ENCODE measurements at regions not wholly inside any gene's neighbourhood (a gene's known extent, or its start where the extent isn't known, plus 50 kb on each side); places are given as distances from the start of the nearest gene placed in this dataset.

- Histone ChIP-seq H4K91ac (ENCODE audit: insufficient read depth, low read depth, low read length) (no peak overlapping the region), H2BK5ac (ENCODE audit: low read depth, low read length, poor library complexity, severe bottlenecking) (no peak overlapping the region), H3K18ac (ENCODE audit: low read depth, low read length) (no peak overlapping the region), H2BK15ac (ENCODE audit: low read depth, low read length) (no peak overlapping the region), H3K14ac (replicated peaks; ENCODE audit: low read depth, low read length) (no peak overlapping the region), H3K56ac (ENCODE audit: extremely low read depth, insufficient read depth, low read length) (no peak overlapping the region), H2BK120ac (ENCODE audit: low read depth, low read length) (no peak overlapping the region), H2AK9ac (replicated peaks; ENCODE audit: low read depth, low read length, poor library complexity) (no peak overlapping the region), H3K79me1 (ENCODE audit: low read depth in 1 of 2, low read length in 2 of 2) (no peaks in the 10 kb centered on the region), H2BK20ac (ENCODE audit: low read depth, low read length) (no peak overlapping the region), H2AFZ (replicated peaks; ENCODE audit: low read length, poor library complexity) (no peak overlapping the region), H2AK5ac (ENCODE audit: low read depth, low read length) (no peak overlapping the region), H3K4ac (ENCODE audit: low read depth, low read length) (no peak overlapping the region), H3K4me2 (ENCODE audit: low read depth, low read length) (no peak overlapping the region), H3K9me3 (ENCODE audit: control insufficient read depth, insufficient read depth, low read length) (peaks cover 47% of the 10 kb centered on the region), H3K9me1 (ENCODE audit: insufficient read depth, low read length) (no peaks in the 10 kb centered on the region), H3K4me1 (ENCODE audit: control insufficient read depth, insufficient read depth, low read length) (no peaks in the 10 kb centered on the region), H3K27ac (ENCODE audit: insufficient read depth, low read length) (no peak overlapping the region), H4K5ac (ENCODE audit: low read depth, low read length) (no peak overlapping the region), H3K36me3 (ENCODE audit: control insufficient read depth, insufficient read depth, low read length) (no peaks in the 10 kb centered on the region), H3K27me3 (ENCODE audit: control insufficient read depth, insufficient read depth, low read length) (no peaks in the 10 kb centered on the region), H3K4me3 (ENCODE audit: insufficient read depth, low read depth, low read length) (no peak overlapping the region), H4K20me1 (ENCODE audit: insufficient read depth, low read length) (no peaks in the 10 kb centered on the region), H4K8ac (ENCODE audit: low read depth in 2 of 2, low read length in 2 of 2) (no peak overlapping the region), H3K23ac (ENCODE audit: low read depth, low read length) (no peak overlapping the region), H3K9ac (ENCODE audit: low read depth, low read length) (no peak overlapping the region)
- WGBS, 2 experiments (ENCODE audit: extremely low coverage in 2 of 2, insufficient read length in 1 of 2): no CpG with 5 or more reads among the region's 16 CpGs
- BruUV-seq (replicated peaks): no TSS peak
- ChIA-PET CTCF (no interaction called here), POLR2A (ENCODE audit: unreplicated experiment) (no interaction called here)
- dilution Hi-C loops (cut with HindIII; ENCODE audit: low sequenced_read_pairs, unreplicated experiment): no loop called here
- no peak for ATAC-seq (ENCODE audit: low read depth)
- TF ChIP-seq CTCF (conservative IDR thresholded peaks at IDR 0.05; ENCODE audit: low read depth, low read length) (no peak), POLR2A (IDR thresholded peaks at IDR 0.05; ENCODE audit: low read depth, low read length) (no peak), MAFK (IDR thresholded peaks at IDR 0.05; ENCODE audit: low read depth, low read length) (no peak), ELK1 (IDR thresholded peaks at IDR 0.05; ENCODE audit: borderline replicate concordance, low read depth, low read length) (no peak), CEBPB (IDR thresholded peaks at IDR 0.05; ENCODE audit: low read depth, low read length) (no peak), MAZ (IDR thresholded peaks at IDR 0.05; ENCODE audit: borderline replicate concordance, low read depth, low read length) (no peak), USF2 (IDR thresholded peaks at IDR 0.05; ENCODE audit: low read depth, low read length) (no peak), FOS (IDR thresholded peaks at IDR 0.05; ENCODE audit: low read depth, low read length) (no peak), RCOR1 (IDR thresholded peaks at IDR 0.05; ENCODE audit: insufficient replicate concordance, low read length) (no peak), BHLHE40 (IDR thresholded peaks at IDR 0.05; ENCODE audit: low read depth, low read length) (no peak), RAD21 (IDR thresholded peaks at IDR 0.05; ENCODE audit: low read length) (no peak), CHD1 (IDR thresholded peaks at IDR 0.05; ENCODE audit: low read depth, low read length) (no peak)
- no peak for DNase-seq
- in situ Hi-C loops (cut with MboI; ENCODE audit: low sequenced_read_pairs): no loop called here
- intact Hi-C loops (cut with micrococcal nuclease): no loop called here
Observed at GRCh38 chr10:130371666-130372065, 235.5 kb downstream of the GLRX3 start.
